ENCODE measurements at regions not wholly inside any gene's neighbourhood (a gene's known extent, or its start where the extent isn't known, plus 50 kb on each side); places are given as distances from the start of the nearest gene placed in this dataset.

DNA sequence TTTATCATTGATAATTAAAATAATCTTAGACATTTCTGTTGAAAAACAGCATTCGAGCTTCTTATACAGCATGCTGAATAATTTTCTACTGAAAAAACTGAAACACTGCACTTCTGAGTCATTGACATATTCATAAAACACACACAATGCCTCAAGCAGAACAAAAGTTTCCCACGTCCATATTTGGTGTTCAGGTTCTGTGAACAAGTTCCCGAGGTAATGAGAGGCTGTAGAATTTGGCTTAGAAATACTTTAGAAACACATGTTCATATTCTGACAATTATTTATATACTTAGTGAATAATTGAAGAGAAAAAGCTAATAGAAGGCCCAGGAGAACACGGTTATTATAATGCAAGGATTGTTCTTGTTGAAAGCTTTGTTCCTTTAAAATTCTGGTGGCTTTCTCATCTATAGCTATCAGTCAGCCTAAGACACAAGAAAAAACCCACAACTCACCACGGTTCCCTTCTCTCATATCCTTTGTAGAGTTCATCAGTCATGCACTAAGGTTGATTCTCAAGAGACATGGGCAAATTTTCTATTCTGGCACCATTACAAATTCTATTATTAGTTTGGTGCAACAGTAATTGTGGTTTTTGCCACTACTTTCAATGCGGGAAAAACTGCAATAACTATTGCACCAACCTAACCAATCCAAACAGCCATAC, 194.4 kb downstream of the TMX3 start:
- DNase-seq (ENCODE audit: low spot score): no peak

GRCh38 chr18:68519336-68519735, 195.6 kb downstream of the TMX3 start:
- no peak for DNase-seq (ENCODE audit: low spot score)

DNA sequence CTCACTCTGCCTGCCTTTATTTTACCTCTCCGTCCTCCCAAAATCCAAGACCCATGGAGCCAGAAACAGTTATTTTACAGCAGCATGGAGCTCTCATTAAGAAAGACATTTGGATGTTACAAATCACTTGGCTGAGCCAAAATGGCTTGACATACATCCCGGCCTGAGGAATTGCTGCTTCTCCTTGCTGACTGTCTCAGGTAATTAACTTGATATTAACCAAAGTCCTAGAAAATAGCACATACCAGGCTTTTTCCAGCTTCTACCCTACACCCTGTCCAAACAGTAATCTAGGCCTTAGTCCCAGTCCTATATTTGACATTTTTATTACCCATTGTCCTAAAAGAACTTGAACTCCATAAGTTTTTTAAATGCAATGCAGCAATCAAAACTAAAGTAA, 205.0 kb downstream of the TMX3 start:
- no peak for DNase-seq (ENCODE audit: low spot score)

DNA sequence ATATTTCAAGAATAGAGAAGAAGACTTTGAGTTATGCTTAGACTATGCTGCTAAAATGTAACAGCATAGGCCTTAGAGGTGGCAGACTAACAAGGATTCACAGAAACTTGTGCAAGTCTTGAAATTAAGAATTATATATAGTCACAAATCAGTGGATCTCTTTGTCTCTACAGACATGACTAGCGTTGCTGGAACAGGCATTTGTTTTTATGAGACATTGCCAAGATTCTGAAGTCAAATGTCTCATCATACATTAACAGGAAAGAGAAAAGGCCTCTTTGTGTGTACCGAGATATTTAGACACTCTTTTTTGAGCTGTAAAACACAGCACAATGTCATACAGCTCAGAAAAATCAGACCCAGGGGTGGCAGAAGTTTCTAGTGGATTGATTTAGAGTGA, 207.1 kb downstream of the TMX3 start:
- no peak for DNase-seq (ENCODE audit: low spot score)

DNA sequence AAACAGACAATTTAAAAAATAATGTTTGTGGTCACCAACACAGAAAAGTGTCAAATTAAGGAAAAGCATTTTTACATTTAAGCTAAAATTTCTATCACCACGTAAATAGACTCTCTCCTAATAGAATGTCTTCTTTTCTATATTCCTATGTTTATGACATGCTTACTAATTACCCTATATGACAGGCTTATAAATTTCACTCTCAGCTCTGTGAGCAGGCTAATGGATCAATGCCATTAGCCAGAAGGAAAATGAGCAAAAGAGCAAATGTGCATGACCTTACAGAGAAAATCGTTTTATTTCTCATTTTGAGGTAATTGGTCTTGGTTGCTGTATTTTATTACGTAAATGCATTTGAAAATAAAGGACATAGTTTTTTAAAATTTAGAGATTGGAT, 209.7 kb downstream of the TMX3 start:
- DNase-seq (ENCODE audit: low spot score): no peak

- no peak for DNase-seq (ENCODE audit: low spot score)
Measured at GRCh38 chr18:68504441-68505177, 210.3 kb downstream of the TMX3 start.

DNA sequence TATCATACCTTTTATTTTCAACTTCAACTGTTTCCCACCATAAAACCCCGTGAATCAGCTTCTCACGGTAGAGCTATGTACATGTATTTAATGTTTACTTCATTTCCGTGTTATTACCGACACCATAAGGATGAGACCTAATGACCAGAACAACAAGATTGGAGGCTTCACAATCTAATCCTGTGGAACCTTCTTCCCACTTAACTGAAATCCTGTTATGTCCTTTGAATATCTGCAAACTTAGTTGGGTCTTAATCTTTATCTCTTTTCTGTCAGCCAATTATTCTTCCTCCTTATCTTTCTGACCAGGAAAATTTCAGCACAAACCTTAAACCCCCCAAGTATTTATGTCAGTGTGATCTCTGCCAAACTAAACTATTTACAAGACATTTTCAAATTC, 214.4 kb downstream of the TMX3 start:
- DNase-seq (ENCODE audit: low spot score): no peak

DNA sequence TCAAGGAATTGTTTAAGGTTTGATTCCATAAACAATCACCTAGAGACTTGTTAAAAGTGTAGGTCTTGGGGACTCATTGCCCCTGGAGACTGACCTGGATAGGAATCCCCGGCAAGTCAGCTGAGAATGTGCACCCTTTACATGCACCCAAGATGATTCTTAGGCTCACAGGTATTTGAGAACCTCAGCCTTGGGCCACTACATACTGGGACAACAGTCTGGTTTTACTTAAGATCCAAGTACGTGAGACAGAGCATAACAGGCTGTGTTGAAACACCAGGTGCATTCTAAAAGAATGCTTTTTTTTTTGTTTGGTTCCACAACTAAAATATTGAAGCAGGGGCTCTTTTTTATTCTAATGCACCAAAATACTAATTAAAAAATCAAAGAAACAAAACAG, 215.8 kb downstream of the TMX3 start:
- DNase-seq (ENCODE audit: low spot score): no peak

DNA sequence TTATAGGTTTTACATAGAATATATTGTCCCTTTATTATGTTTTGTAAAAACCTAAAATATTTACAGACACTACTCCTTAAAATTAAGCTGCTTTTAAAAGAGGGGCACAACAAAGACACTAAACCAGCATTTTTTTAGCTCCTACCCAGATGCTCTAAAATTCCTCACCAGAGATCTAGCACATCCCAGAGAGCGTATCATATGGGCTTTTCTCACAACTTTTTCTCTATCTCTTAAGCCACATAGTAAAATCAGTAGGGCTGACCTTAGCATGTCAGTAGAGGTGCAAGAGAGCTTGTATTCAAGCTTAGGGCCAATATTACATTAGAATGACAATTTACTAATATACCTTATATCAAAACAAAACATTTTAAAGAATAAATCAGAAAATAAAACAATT, 216.3 kb downstream of the TMX3 start:
- no peak for DNase-seq (ENCODE audit: low spot score)

GRCh38 chr18:68498185-68498584, 216.7 kb downstream of the TMX3 start:
- no peak for DNase-seq (ENCODE audit: low spot score)

DNA sequence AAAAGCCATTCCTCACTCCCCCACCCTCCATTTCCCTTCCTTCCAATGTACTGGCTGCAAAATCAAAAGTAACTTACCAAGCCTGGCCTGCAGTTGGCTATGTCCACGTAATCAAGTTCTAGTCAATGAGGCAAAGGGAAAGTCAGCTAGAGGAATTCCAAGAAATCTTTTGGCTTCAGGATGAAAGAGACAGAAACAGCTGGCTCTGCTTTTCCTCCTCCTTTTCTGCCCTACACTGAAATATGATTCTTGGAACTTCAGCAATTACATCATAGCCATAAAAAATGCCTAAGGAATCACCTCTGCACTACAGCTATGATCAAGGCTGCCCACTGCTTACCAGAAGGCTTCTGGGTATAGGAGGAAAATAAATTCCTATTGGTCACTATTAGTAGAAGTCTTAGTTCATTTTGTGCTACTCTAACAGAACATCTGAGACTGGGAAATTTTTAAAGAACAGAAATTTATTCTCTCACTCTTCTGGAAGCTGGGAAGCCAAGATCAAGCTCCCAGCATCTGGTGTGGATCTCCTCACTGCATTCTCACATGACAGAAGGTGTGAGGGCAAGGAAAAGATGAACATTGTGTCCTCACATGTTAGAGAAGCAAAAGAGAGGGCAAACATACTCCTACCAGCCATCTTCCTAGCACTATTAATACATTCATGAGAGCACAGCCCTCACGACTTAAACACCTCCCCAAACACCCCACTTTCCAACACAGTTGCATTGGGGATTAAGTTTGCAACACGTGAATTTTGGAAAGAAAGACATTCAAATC, 219.9 kb downstream of the TMX3 start:
- DNase-seq (ENCODE audit: low spot score): no peak

GRCh38 chr18:68489013-68489792, 225.7 kb downstream of the TMX3 start:
- no peak for DNase-seq (ENCODE audit: low spot score)

GRCh38 chr18:68484241-68484640, 230.7 kb downstream of the TMX3 start:
- DNase-seq (ENCODE audit: low spot score): no peak

DNA sequence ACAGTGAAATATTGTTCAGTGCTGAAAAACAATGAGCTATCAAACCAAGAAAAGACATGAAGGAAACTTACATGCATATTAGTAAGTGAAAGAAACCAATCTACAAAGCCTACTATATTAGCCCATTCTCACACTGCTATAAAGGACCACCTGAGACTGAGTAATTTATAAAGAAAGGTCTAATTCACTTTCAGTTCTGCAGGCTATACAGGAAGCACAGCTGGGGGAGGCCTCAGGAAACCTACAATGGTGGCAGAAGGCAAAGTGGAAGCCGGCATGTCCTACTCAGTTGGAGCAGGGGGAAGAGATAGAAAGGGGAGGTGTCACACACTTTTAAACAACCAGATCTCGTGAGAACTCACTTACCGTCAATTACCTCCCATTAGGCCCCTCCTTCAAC, 232.1 kb downstream of the TMX3 start:
- no peak for DNase-seq (ENCODE audit: low spot score)

- DNase-seq (ENCODE audit: low spot score): no peak
Measured at GRCh38 chr18:68480196-68480595, 234.7 kb downstream of the TMX3 start.

- DNase-seq (ENCODE audit: low spot score): no peak
Measured at GRCh38 chr18:68478246-68478645, 236.7 kb downstream of the TMX3 start.

DNA sequence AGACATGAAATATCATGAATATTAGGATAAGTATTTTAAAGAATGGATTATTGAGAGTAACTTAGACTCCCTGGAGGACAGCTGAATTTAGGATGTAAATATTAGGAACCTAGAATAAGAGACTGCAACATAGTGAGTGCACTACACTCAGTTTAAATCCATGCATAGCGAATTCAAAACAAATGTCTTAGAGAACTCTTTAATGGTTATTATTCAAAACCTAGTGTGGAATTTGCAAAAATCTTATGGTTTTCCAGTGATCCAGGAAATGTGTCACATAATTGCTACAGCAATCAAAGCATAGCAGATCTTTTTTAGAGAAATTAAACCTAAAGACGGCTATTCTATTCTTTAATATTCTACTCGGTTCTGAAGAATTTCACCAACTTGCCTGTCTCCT, 239.0 kb downstream of the TMX3 start:
- DNase-seq (ENCODE audit: low spot score): no peak

DNA sequence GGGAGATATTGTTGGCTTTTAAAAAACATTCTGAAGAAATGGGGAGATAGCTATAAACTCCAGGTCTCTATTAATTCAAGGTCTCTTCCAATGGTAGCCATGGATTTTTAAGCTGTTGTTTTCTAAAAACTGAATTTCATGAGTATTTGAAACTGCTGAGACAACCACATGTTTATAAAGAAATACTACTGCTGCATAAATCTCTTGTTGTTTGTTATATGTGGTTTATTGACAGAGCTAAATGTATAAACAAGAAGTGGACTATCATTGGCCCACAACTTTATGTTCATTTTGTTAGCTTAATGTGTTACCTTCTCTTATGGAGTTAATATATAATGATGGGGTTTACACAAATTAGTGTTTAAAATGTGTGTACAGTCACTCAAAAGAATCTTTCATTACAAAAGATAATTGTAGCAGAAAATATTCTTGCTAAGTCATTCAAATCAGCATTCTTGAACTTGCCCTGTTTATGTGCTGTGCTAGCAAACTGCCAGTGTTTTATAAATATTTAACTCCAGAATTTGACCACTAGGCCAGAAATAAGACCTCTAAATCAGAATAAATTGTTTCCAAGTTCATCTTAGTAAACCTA, 242.1 kb downstream of the TMX3 start:
- no peak for DNase-seq (ENCODE audit: low spot score)

GRCh38 chr18:68469049-68469625, 245.8 kb downstream of the TMX3 start:
- no peak for DNase-seq (ENCODE audit: low spot score)

DNA sequence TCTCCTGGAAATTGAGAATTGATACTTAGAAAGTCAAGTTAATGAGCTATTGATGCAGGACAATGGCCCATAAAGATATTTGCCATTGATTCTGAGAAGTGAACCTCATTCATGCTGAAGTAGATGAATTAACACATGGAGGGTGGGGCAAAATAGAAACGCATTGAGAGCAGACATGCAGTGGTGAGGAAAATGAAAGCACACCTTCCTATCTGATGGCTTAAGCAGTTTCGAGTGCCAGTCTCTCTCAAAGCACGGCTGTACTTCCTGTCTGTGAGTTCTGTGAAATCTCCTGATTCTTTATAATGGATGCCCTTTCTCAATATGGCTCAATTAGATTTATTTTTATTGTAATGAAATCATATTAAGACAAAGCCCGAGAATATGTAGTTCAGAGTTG, 247.0 kb downstream of the TMX3 start:
- DNase-seq (ENCODE audit: low spot score): no peak

- no peak for DNase-seq (ENCODE audit: low spot score)
Measured at GRCh38 chr18:68467329-68467728, 247.6 kb downstream of the TMX3 start.

DNA sequence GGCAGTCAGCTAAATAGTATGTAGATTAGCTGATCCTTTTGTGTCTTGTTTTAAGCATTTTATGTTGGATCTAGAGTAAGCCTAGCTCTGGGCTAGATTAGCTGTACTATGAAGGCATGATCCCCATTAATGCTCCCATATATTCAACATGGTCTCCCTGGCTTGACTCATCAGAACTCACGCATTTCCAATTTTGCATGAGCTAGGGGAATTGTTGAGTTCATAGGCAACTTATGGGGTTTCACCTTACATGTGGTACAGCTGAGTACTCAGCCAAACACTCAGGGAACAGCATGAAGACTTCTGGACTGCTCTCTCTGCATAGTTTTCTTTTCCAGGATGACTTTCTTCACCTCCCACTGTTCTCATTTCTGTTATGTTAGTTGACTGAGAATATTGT, 248.2 kb downstream of the TMX3 start:
- no peak for DNase-seq (ENCODE audit: low spot score)
